ENCODE measurements at regions not wholly inside any gene's neighbourhood (a gene's known extent, or its start where the extent isn't known, plus 50 kb on each side); places are given as distances from the start of the nearest gene placed in this dataset.

DNA sequence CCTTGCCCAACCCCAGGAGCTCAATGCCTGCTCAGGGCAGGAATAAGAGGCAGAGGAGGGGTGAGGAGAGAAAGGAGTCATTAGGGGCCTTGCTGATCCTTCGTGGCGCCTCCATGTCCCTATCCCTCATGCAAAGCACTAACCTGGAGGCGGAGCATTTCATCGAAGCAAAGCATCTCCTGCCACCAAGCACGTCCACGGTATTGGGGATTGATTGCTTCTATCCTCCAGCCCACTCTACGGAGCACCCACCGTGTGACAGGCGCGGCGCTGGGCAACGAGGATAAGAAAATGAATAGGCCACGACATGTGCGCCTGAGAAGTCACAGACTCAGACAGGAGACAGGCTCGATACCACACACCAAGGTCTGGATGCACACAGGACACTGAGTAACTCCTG, 67.0 kb downstream of the IGLL1 start:
- H3K9me3 ChIP-seq (ENCODE audit: low read length): no peaks in the 10 kb centered on the region
- no peaks in the 10 kb centered on the region for H4K20me1 ChIP-seq (ENCODE audit: insufficient read depth, low read length)
- in situ Hi-C loops (cut with HindIII; ENCODE audit: extremely low pct_ligation_motif_present, low pct_unique_long_range_greater_than_20kb): no loop called here
- H3K4me2 ChIP-seq (ENCODE audit: low read depth, low read length): no peak overlapping the region
- no peaks in the 10 kb centered on the region for H3K27me3 ChIP-seq (ENCODE audit: control insufficient read depth in 1 of 2, insufficient read depth in 2 of 2, low read length in 2 of 2)
- WGBS (ENCODE audit: low lambda C conversion rate): 92% methylated on average over 9 of the region's 15 CpGs
- H3K4me3 ChIP-seq (replicated peaks in 1 of 3; ENCODE audit: insufficient read depth in 1 of 3, low read depth in 2 of 3, low read length in 3 of 3): no peak overlapping the region
- ChIA-PET POLR2A (no interaction called here), CTCF (ENCODE audit: low intra/inter-chr PET ratio, low total read pairs) (no interaction called here)
- peaks cover 73% of the 10 kb centered on the region for H3K4me1 ChIP-seq (ENCODE audit: insufficient read depth, low read length)
- no peak overlapping the region for H3K9ac ChIP-seq (ENCODE audit: insufficient read depth, low read depth, low read length)
- DNase-seq (ENCODE audit: low spot score) (no peak), FAIRE-seq (no peak), ATAC-seq (no peak)
- TF ChIP-seq, protein P1, sequence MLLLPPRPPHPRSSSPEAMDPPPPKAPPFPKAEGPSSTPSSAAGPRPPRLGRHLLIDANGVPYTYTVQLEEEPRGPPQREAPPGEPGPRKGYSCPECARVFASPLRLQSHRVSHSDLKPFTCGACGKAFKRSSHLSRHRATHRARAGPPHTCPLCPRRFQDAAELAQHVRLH (CRISPR knock-in tag; IDR thresholded peaks at IDR 0.05; ENCODE audit: borderline replicate concordance, low read depth): no peak
- TF ChIP-seq PCBP2 (optimal IDR thresholded peaks at IDR 0.05; ENCODE audit: low read depth, low read length, poor library complexity, severe bottlenecking) (no peak), ARNT2 (CRISPR knock-in tag; IDR thresholded peaks at IDR 0.05; ENCODE audit: low read depth) (no peak), YY1 (IDR thresholded peaks at IDR 0.05; ENCODE audit: insufficient read depth, insufficient replicate concordance, low read depth, low read length) (no peak), ZNF597 (CRISPR knock-in tag; IDR thresholded peaks at IDR 0.05) (no peak)
- TF ChIP-seq, protein P2, sequence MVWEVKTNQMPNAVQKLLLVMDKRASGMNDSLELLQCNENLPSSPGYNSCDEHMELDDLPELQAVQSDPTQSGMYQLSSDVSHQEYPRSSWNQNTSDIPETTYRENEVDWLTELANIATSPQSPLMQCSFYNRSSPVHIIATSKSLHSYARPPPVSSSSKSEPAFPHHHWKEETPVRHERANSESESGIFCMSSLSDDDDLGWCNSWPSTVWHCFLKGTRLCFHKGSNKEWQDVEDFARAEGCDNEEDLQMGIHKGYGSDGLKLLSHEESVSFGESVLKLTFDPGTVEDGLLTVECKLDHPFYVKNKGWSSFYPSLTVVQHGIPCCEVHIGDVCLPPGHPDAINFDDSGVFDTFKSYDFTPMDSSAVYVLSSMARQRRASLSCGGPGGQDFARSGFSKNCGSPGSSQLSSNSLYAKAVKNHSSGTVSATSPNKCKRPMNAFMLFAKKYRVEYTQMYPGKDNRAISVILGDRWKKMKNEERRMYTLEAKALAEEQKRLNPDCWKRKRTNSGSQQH (CRISPR knock-in tag; IDR thresholded peaks at IDR 0.05; ENCODE audit: low read depth): no peak
- no peaks in the 10 kb centered on the region for H3K36me3 ChIP-seq (replicated peaks in 1 of 2; ENCODE audit: control insufficient read depth in 1 of 2, insufficient read depth in 2 of 2, low read length in 2 of 2)
- BruUV-seq (replicated peaks): no TSS peak
- no peak overlapping the region for H2AFZ ChIP-seq (ENCODE audit: low read length)
- no peaks in the 10 kb centered on the region for H3K79me2 ChIP-seq (ENCODE audit: insufficient read depth, low read length)
- intact Hi-C loops (cut with micrococcal nuclease; ENCODE audit: unreplicated experiment): no loop called here
- no peak overlapping the region for H3K27ac ChIP-seq (ENCODE audit: extremely low read length, insufficient read depth, low read length)
